Colonic mucosa (tissue), 4 donors: ENCODE measurements at regions not wholly inside any gene's neighbourhood (a gene's known extent, or its start where the extent isn't known, plus 50 kb on each side); places are given as distances from the start of the nearest gene placed in this dataset.
"Not testable (repeated sequence)": the region's sequence is repeated elsewhere in the genome, so short reads cannot be mapped to it uniquely, and the experiment has no call there.

Experiments used
- DNase-seq: peaks from one replicate; pipeline ENCODE4 v3.0.0-alpha.2; 2020
- H3K27ac ChIP-seq: fragments of 200-600 bp; one replicate; pipeline ENCODE4 v1.8.0; 2021
- H3K27me3 ChIP-seq: fragments of 200-600 bp; one replicate; pipeline ENCODE4 v1.8.0; 2021
- H3K36me3 ChIP-seq: fragments of 200-600 bp; one replicate; pipeline ENCODE4 v1.8.0; 2021
- H3K4me1 ChIP-seq: fragments of 200-600 bp; one replicate; pipeline ENCODE4 v1.8.0; 2021; ENCODE audit warnings: mild to moderate bottlenecking
- H3K4me3 ChIP-seq: fragments of 200-600 bp; one replicate; pipeline ENCODE4 v1.8.0; 2021
- H3K9ac ChIP-seq, 2 donors: one replicate each; pipeline ENCODE4 v1.7.0; 2013; ENCODE audit warnings: control low read depth in 2 of 2, low read depth in 2 of 2, low read length in 2 of 2
- H3K9me3 ChIP-seq: fragments of 200-600 bp; one replicate; pipeline ENCODE4 v1.8.0; 2021
- CTCF ChIP-seq: fragments of 200-600 bp; IDR thresholded peaks from one replicate; pipeline ENCODE4 v1.8.0; 2022; ENCODE audit warnings: antibody characterized with exemption, mild to moderate bottlenecking
- intact Hi-C: fragments of 100-400 bp; cut with DNase I; formaldehyde crosslinking; loops from one replicate; pipeline ENCODE4 v1.14.1; 2022
- donor health status: healthy.
- donor health status: DM: no; HTN: no; CAD: no.
- donor health status: DM: no; HTN: no; CAD: no.

GRCh38 chrX:96474029-96474740 lies 210.5 kb upstream of the DIAPH2 start:
- intact Hi-C loops, result no loop called here
- H3K27ac ChIP-seq, result peak overlapping the region; percentile 1
- no peaks in the 10 kb centered on the region for H3K9me3 ChIP-seq
- no peak overlapping the region for H3K9ac ChIP-seq
- no peak overlapping the region for H3K4me3 ChIP-seq
- H3K4me1 ChIP-seq, result no peaks in the 10 kb centered on the region
- TF ChIP-seq CTCF, result no peak
- no peak for DNase-seq
- H3K27me3 ChIP-seq, result no peaks in the 10 kb centered on the region
- no peaks in the 10 kb centered on the region for H3K36me3 ChIP-seq

- Histone ChIP-seq H3K9me3 (no peaks in the 10 kb centered on the region), H3K36me3 (no peaks in the 10 kb centered on the region), H3K9ac (no peak overlapping the region), H3K27ac (peak overlapping the region; percentile 1), H3K4me3 (no peak overlapping the region), H3K4me1 (no peaks in the 10 kb centered on the region), H3K27me3 (no peaks in the 10 kb centered on the region)
- DNase-seq, result no peak
- TF ChIP-seq CTCF, result no peak
- intact Hi-C loops, result no loop called here
These were observed 209.9 kb upstream of the DIAPH2 start for GRCh38 chrX:96474741-96475125.

- no peaks in the 10 kb centered on the region for H3K27me3 ChIP-seq
- no peaks in the 10 kb centered on the region for H3K9me3 ChIP-seq
- H3K9ac ChIP-seq, result no peak overlapping the region
- no peak overlapping the region for H3K27ac ChIP-seq
- DNase-seq, result no peak
- no peaks in the 10 kb centered on the region for H3K36me3 ChIP-seq
- intact Hi-C loops, result no loop called here
- TF ChIP-seq CTCF, result no peak
- no peak overlapping the region for H3K4me3 ChIP-seq
- H3K4me1 ChIP-seq, result no peaks in the 10 kb centered on the region
These were observed 204.6 kb upstream of the DIAPH2 start for GRCh38 chrX:96480081-96480480.

GRCh38 chrX:96481831-96482230 lies 202.8 kb upstream of the DIAPH2 start:
- no peak for TF ChIP-seq CTCF
- Histone ChIP-seq H3K9me3 (no peaks in the 10 kb centered on the region), H3K4me3 (no peak overlapping the region), H3K27me3 (no peaks in the 10 kb centered on the region), H3K27ac (no peak overlapping the region), H3K9ac (no peak overlapping the region), H3K36me3 (no peaks in the 10 kb centered on the region), H3K4me1 (no peaks in the 10 kb centered on the region)
- DNase-seq, result no peak
- intact Hi-C loops, result no loop called here

- H3K36me3 ChIP-seq, result no peaks in the 10 kb centered on the region
- no peaks in the 10 kb centered on the region for H3K9me3 ChIP-seq
- no peaks in the 10 kb centered on the region for H3K27me3 ChIP-seq
- H3K27ac ChIP-seq, result no peak overlapping the region
- no peak overlapping the region for H3K4me3 ChIP-seq
- H3K9ac ChIP-seq, result no peak overlapping the region
- no peaks in the 10 kb centered on the region for H3K4me1 ChIP-seq
- intact Hi-C loops, result no loop called here
- DNase-seq, result no peak
- no peak for TF ChIP-seq CTCF
These were observed 200.9 kb upstream of the DIAPH2 start for GRCh38 chrX:96483647-96484160.

- H3K4me3 ChIP-seq, H3K36me3 ChIP-seq, H3K27ac ChIP-seq, H3K4me1 ChIP-seq, DNase-seq, H3K9ac ChIP-seq, H3K9me3 ChIP-seq, H3K27me3 ChIP-seq, intact Hi-C loops: not testable (repeated sequence)
These were observed 198.0 kb upstream of the DIAPH2 start for GRCh38 chrX:96486687-96487086.
